ENCODE measurements at regions not wholly inside any gene's neighbourhood (a gene's known extent, or its start where the extent isn't known, plus 50 kb on each side); places are given as distances from the start of the nearest gene placed in this dataset.
A peak's percentile ranks its signal among the peaks of the same experiment; 100 is the strongest.

DNA sequence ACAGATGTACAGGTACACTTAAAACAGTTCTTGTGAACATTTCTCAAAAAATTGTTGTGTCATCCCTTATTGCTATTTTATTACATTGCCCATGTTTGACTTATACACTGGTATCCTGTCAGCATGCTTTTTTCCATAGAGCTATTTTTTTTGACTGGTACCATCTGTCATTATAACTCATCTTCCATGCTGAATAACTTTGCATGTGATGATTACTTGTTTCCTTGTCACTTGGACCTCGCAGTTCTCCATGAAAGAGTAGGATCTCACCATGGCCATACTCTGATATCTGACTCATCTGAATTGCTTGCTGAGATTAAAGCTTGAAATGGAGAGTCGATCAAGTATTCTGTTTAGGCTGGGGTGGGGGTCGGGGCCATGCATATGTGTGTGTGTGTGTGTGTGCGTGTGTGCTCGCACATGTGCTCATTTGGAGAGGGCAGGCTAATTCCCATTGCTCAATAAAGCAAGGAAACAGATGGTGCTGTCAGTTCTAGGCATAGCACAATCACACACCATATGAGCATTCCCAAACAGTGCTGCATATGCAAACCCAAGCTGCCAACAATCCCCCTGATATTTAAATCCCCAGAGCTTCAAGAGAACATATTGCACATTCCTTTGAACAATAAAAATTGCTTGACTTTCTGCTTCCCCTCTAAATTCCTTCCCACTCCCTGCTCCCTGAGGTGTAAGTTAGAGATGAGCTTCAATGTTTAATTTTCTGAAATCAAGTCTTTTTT lies 62.9 kb downstream of the NHLRC3 start:
- DNase-seq (ENCODE audit: low spot score): no peak

GRCh38 chr13:39102981-39103490 lies 64.8 kb downstream of the NHLRC3 start:
- DNase-seq (ENCODE audit: low spot score): no peak

GRCh38 chr13:39105110-39105509 lies 66.9 kb downstream of the NHLRC3 start:
- no peak for DNase-seq (ENCODE audit: low spot score)

GRCh38 chr13:39106216-39107005 lies 68.2 kb downstream of the NHLRC3 start:
- DNase-seq (ENCODE audit: low spot score): no peak

- no peak for DNase-seq (ENCODE audit: low spot score)
Observed at GRCh38 chr13:39107561-39107960, 69.3 kb downstream of the NHLRC3 start.

GRCh38 chr13:39108783-39109182 lies 70.5 kb downstream of the NHLRC3 start:
- no peak for DNase-seq (ENCODE audit: low spot score)

DNA sequence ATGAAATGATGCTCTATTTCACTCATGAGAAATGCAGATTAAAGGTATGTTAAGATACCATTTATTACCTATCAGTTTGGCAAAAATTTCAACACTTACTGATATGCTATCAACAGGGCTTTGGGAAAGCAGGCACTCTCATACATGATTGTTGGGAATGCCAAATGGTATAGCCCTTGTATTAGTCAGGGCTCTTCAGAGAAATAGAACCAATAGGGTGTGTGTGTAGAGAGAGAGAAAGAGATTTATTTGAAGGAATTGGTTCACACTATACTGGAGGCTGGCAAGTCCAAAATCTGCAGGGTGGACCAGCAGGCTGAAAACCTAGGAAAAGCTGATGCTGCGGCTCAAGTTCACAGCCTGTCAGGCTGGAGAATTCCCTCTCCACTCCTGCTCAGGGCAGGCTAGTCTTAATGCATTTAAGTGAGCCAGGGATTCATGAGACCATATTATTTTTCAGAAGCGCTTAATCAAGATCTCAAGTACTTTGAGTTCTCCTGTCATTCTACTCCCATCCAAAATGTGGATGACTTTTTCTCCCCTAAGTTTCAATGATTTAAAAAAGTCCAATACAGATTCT lies 72.4 kb downstream of the NHLRC3 start:
- DNase-seq (ENCODE audit: low spot score): no peak

GRCh38 chr13:39111145-39111544 lies 72.9 kb downstream of the NHLRC3 start:
- no peak for DNase-seq (ENCODE audit: low spot score)

DNA sequence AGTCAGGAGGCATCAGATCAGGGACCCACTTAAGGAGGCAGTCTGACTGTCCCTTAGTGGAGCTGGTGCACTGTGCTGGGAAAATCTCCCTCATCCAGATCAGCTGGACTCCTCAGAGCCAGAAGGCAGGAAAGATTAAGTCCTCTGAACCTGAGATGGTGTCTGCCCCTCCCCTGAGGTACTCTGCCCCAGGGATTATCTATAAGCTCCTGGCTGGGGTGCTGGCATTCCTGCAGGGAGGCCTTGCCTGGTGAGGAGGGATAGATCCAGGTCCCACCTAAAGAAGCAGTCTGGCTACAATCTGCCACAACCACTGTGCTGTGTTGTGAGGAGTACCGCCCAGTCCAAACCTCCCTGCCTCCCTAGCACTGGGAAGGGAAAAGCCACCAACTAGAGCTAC lies 81.2 kb downstream of the NHLRC3 start:
- no peak for DNase-seq (ENCODE audit: low spot score)

DNA sequence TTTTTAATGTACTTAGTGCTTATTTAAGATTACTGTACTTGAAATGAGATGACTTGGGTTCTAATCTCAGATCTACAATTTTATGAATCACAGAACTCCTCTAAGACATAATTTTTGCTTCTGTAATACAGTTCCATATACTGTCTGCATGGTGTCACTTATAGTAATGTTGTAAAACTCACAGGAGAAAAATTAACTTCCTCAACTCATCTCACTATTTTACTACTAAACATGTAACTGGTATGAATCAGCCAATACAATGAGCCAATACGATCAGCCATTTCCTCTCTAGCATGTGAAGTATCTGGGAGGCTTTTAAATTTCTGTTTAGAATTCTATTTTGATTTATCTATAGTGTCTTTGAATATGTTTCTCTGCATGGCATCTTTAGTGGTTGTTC lies 85.3 kb downstream of the NHLRC3 start:
- no peak for DNase-seq (ENCODE audit: low spot score)

- DNase-seq (ENCODE audit: low spot score): no peak
Observed at GRCh38 chr13:39129213-39129612, 91.0 kb downstream of the NHLRC3 start.

- no peak for DNase-seq (ENCODE audit: low spot score)
Observed at GRCh38 chr13:39130301-39130700, 92.0 kb downstream of the NHLRC3 start.

- DNase-seq (ENCODE audit: low spot score): peak; percentile 12
Observed at GRCh38 chr13:39132286-39133230, 94.3 kb downstream of the NHLRC3 start.

- no peak for DNase-seq (ENCODE audit: low spot score)
Observed at GRCh38 chr13:39133781-39134180, 95.5 kb downstream of the NHLRC3 start.

DNA sequence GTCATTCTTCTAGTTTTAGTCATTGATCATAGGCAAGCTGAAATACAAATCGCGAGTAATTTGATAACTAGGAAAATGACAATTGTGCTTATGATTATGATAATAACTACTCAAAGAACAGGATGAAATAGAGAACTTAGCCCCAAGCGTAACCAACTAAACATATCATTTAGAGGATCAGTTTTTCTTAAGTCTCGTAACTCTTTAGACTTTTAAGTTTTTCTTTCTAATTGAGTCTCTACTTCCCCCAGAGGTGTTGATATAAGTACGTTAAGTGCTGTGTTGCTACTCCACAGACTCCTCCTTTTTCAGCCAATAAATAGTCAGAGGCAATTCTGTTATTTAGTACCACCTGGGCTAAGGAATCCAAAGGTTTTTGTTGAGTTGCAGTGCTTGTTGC lies 96.3 kb downstream of the NHLRC3 start:
- DNase-seq (ENCODE audit: low spot score): no peak

- DNase-seq (ENCODE audit: low spot score): no peak
Observed at GRCh38 chr13:39144391-39144790, 106.1 kb downstream of the NHLRC3 start.

DNA sequence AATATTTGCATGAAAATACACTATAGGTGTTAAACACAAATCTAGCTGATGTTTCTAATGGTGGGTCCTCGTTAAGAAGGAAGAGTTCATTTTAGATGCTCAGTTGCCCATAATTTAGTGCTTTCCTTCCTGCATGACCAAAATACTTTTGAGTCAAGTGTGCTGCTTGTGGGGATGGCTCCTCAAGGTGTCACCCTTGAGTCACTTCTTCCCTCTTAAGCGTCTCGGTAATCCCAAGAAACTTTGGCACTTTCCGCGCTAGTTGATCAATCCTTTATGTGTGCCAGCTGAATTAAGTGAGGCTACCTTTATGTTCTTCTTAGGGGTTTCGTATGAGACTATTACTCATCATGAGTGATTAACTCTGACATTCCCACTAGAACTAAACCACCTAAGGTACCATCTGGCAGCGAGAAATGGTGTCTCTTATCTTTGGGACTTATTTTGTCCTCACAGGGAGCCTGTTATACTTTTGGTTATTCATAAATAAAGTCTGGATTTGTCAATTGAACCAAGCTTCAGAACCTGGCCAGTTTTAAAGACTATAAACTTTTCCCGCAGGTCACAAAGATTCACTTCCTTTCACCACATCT lies 106.8 kb downstream of the NHLRC3 start:
- peak; percentile 62 for DNase-seq (ENCODE audit: low spot score)

- no peak for DNase-seq (ENCODE audit: low spot score)
Observed at GRCh38 chr13:39148513-39148961, 110.3 kb downstream of the NHLRC3 start.

DNA sequence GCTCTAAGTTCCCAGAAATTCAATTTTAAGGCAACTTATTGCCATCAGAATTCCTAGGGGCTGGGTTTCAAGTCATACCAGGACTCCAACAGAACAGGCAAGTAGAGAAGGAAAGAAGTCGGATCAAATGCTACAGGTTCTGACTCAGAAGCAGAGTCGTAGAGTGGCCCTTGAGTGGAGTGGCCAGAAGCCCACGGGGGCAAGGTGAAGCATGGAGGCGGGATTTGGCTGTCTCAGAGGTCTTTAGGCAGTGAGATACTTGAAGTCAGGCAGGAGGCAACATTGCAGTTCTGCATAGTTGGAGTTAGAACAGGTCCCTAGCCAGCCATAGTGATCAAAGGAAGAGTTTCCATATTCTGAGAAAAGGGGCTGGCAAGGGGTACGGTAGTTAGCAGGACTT lies 111.6 kb downstream of the NHLRC3 start:
- no peak for DNase-seq (ENCODE audit: low spot score)

- no peak for DNase-seq (ENCODE audit: low spot score)
Observed at GRCh38 chr13:39154041-39154440, 115.8 kb downstream of the NHLRC3 start.

DNA sequence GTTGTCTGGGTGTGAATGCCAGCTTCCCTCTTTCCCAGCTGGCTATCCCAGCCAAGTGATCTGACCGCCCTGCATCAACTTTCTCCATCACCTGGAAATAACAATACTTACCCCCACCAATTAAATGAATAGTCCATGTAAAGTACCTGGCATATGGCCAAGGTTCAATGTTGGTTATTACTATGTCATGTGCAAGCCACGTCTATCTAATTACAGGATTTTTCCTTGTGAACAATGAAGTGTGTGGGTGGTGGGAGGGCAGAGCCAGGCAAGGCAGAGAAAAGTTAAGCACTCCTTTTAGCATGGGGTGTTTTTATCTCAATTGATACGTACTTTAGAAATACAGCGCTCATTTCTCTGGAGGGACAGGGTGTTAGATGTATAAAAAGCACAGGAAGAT lies 121.1 kb downstream of the NHLRC3 start:
- no peak for DNase-seq (ENCODE audit: low spot score)

Measured in HT-29 (cell line).